CD4-positive, alpha-beta T cell (primary cell): ENCODE measurements at regions not wholly inside any gene's neighbourhood (a gene's known extent, or its start where the extent isn't known, plus 50 kb on each side); places are given as distances from the start of the nearest gene placed in this dataset.

ENCODE experiments used
- ATAC-seq: fragments of 200-7000 bp; cut with Tn5 transposase; one replicate; pipeline ENCODE4 v1.10.0; 2022; ENCODE audit warnings: mild to moderate bottlenecking; ENCODE audit not compliant: poor library complexity
- CTCF ChIA-PET: fragments of 350-600 bp; sonication (Branson Sonifier 250); formaldehyde crosslinking; loops from one replicate; lab custom pipeline; 2021; ENCODE audit warnings: antibody characterized with exemption, inconsistent platforms; lab: Charles Lee
- POLR2A ChIA-PET: fragments of 350-600 bp; sonication (Branson Sonifier 250); formaldehyde crosslinking; loops from one replicate; lab custom pipeline; 2021; ENCODE audit warnings: antibody characterized with exemption, inconsistent platforms; lab: Charles Lee
- DNase-seq, 14 experiments: peaks; one replicate each; pipeline ENCODE4 v3.0.0-alpha.2; 2013 to 2020; ENCODE audit warnings: mixed read lengths in 2 of 14
- H3K27ac ChIP-seq, 2 donors: one replicate each; pipeline versions ENCODE4 v1.5.1 to v1.7.0; 2013; ENCODE audit warnings: low read length in 2 of 2, low read depth in 1 of 2, mild to moderate bottlenecking in 1 of 2
- H3K27me3 ChIP-seq, 2 experiments: 1 replicate in 1 of 2; 2 replicates in 1 of 2; pipeline versions ENCODE4 v1.6.1 to v1.7.0; 2013; ENCODE audit warnings: low read length in 2 of 2, control low read depth in 1 of 2, mild to moderate bottlenecking in 1 of 2, moderate library complexity in 1 of 2; ENCODE audit not compliant: insufficient read depth in 2 of 2, control insufficient read depth in 1 of 2
- H3K36me3 ChIP-seq: one replicate; pipeline ENCODE4 v1.6.1; 2013; ENCODE audit warnings: low read length, control low read depth; ENCODE audit not compliant: insufficient read depth
- H3K4me1 ChIP-seq: one replicate; pipeline ENCODE4 v1.6.1; 2013; ENCODE audit warnings: low read length, control low read depth; ENCODE audit not compliant: insufficient read depth
- H3K4me3 ChIP-seq: one replicate; pipeline ENCODE4 v1.5.1; 2013; ENCODE audit warnings: mild to moderate bottlenecking, low read length, moderate library complexity
- H3K9me3 ChIP-seq, 2 experiments: 1 replicate in 1 of 2; 2 replicates in 1 of 2; pipeline versions ENCODE4 v1.6.1 to v1.7.0; 2013; ENCODE audit warnings: low read length in 2 of 2, mild to moderate bottlenecking in 2 of 2, control low read depth in 1 of 2, moderate library complexity in 1 of 2; ENCODE audit not compliant: control insufficient read depth in 1 of 2, insufficient read depth in 1 of 2
- H3K27ac Mint-ChIP-seq: one replicate; pipeline ENCODE4 v1.8.0; 2020; ENCODE audit warnings: mixed read lengths
- H3K27me3 Mint-ChIP-seq: one replicate; pipeline ENCODE4 v1.8.0; 2021; ENCODE audit warnings: mixed read lengths
- H3K36me3 Mint-ChIP-seq: one replicate; pipeline ENCODE4 v1.8.0; 2021; ENCODE audit warnings: low read depth, mixed read lengths
- H3K4me1 Mint-ChIP-seq: one replicate; pipeline ENCODE4 v1.8.0; 2021; ENCODE audit warnings: low read depth, mixed read lengths
- H3K4me3 Mint-ChIP-seq: one replicate; pipeline ENCODE4 v1.8.0; 2020; ENCODE audit warnings: mild to moderate bottlenecking, mixed read lengths
- H3K9me3 Mint-ChIP-seq: one replicate; pipeline ENCODE4 v1.8.0; 2020; ENCODE audit warnings: mixed read lengths
- CTCF ChIP-seq: fragments of 200-600 bp; IDR thresholded peaks from one replicate; pipeline ENCODE4 v1.8.0; 2022; ENCODE audit warnings: antibody characterized with exemption, mild to moderate bottlenecking
- intact Hi-C, 2 experiments: fragments of 100-400 bp; cut with DNase I in 1 of 2; cut with micrococcal nuclease in 1 of 2; formaldehyde crosslinking; loops; one replicate each; pipeline versions ENCODE4 v1.15.1 to v1.9.0; 2023 to 2025; cut with DNase I, micrococcal nuclease

DNA sequence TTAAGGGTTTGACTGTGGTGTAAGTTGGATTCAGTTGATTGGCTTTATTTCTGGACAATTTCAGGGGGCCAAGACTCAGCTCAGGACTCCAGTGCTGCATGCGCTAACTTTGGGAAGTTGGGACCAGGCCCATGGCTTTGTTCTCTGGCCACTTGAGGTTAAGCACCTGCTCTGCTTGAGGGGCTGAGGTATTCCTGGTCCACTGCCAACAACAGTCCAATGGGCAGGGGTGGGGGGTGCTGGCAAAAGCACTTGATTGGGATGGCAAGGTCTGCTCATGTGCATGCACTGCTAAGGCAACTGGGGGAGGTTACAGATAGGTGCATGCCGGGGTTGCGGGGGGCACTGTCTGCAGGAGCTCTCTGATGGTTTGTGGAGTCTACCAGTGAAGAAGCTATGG, 52.6 kb upstream of the ASB17 start:
- H3K9me3 Mint-ChIP-seq, result peaks cover 5% of the 10 kb centered on the region
- no peaks in the 10 kb centered on the region for H3K4me1 Mint-ChIP-seq
- no peak overlapping the region for H3K4me3 ChIP-seq
- H3K4me3 Mint-ChIP-seq, result no peak overlapping the region
- peaks cover 3% of the 10 kb centered on the region for H3K27me3 Mint-ChIP-seq
- ATAC-seq, result no peak
- H3K9me3 ChIP-seq, result peaks cover 5 to 10% of the 10 kb centered on the region in 2 experiments
- intact Hi-C loops, result no loop called here
- H3K36me3 Mint-ChIP-seq, result no peaks in the 10 kb centered on the region
- TF ChIP-seq CTCF, result no peak
- ChIA-PET POLR2A (no interaction called here), CTCF (interaction anchor here (0.7 kb wide), 1 partner anchor 22 kb away, joined by 3 read pairs; no protein-coding TSS in a partner anchor)
- no peak for DNase-seq
- no peak overlapping the region for H3K27ac Mint-ChIP-seq
- no peaks in the 10 kb centered on the region for H3K4me1 ChIP-seq
- H3K36me3 ChIP-seq, result no peaks in the 10 kb centered on the region
- H3K27me3 ChIP-seq, result peaks cover 0 to 3% of the 10 kb centered on the region in 2 experiments
- H3K27ac ChIP-seq, result no peak overlapping the region

DNA sequence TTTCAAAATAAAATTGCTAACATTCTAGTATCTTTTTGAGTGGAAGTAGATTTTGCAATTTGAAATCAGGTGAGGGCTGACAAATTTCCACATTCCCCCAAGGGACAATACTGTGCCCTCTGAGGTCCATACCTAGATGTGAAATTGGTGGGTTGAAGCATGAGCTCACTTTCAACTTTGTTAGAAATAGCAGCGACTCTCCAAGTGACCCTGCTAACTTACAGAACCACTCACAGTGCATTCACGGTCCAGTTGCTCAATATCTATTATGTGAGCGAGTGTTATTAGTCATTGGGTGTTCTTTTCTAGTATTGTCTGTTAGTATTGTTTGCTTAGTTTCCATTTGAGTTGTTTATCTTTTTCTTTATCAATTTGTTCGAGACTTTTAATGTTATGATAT, 53.6 kb upstream of the ASB17 start:
- Histone ChIP-seq H3K9me3 (peaks cover 5 to 10% of the 10 kb centered on the region in 2 experiments), H3K27ac (no peak overlapping the region), H3K27me3 (peaks cover 0 to 3% of the 10 kb centered on the region in 2 experiments), H3K4me3 (no peak overlapping the region), H3K4me1 (no peaks in the 10 kb centered on the region), H3K36me3 (no peaks in the 10 kb centered on the region)
- intact Hi-C loops, result no loop called here
- Mint-ChIP-seq H3K36me3 (no peaks in the 10 kb centered on the region), H3K27ac (no peak overlapping the region), H3K27me3 (no peaks in the 10 kb centered on the region), H3K4me1 (no peaks in the 10 kb centered on the region), H3K9me3 (peaks cover 5% of the 10 kb centered on the region), H3K4me3 (no peak overlapping the region)
- CTCF ChIA-PET, result no interaction called here
- POLR2A ChIA-PET, result no interaction called here
- ATAC-seq (no peak), DNase-seq (no peak)
- TF ChIP-seq CTCF, result no peak

DNA sequence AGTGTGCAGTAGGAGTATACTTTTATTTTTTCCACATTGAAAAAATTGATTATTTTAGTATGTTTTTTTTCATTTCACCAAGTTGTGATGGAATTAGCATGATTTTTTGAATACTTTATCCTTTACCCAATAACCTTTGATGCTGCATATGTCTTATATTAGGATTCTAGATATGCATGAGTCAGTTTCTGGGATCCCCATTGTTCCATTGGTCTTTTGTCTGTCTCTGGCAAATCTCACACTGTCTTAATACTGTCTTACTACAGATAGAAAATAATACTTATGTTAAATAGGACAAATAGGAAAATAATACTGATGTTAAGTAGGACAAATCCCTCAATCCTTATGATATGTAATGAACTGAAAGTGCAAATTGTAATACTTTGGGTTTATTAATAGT, 54.3 kb upstream of the ASB17 start:
- ATAC-seq, result no peak
- CTCF ChIA-PET, result no interaction called here

More for the DNA sequence above, 54.3 kb upstream of the ASB17 start:
- intact Hi-C loops, result no loop called here
- H3K4me1 ChIP-seq, result no peaks in the 10 kb centered on the region
- Mint-ChIP-seq H3K27ac (no peak overlapping the region), H3K4me3 (no peak overlapping the region), H3K9me3 (peaks cover 5% of the 10 kb centered on the region), H3K36me3 (no peaks in the 10 kb centered on the region), H3K4me1 (no peaks in the 10 kb centered on the region), H3K27me3 (no peaks in the 10 kb centered on the region)
- peaks cover 5 to 10% of the 10 kb centered on the region in 2 experiments for H3K9me3 ChIP-seq
- H3K4me3 ChIP-seq, result no peak overlapping the region
- no peak for TF ChIP-seq CTCF
- no peaks in the 10 kb centered on the region for H3K36me3 ChIP-seq
- no peak overlapping the region for H3K27ac ChIP-seq
- H3K27me3 ChIP-seq, result peaks cover 0 to 3% of the 10 kb centered on the region in 2 experiments
- DNase-seq, result no peak
- POLR2A ChIA-PET, result no interaction called here
